H1 (cell line): ENCODE measurements at regions not wholly inside any gene's neighbourhood (a gene's known extent, or its start where the extent isn't known, plus 50 kb on each side); places are given as distances from the start of the nearest gene placed in this dataset.

Source experiments
- BRCA1 ChIP-seq: IDR thresholded peaks from 2 replicates; pipeline ENCODE4 v1.6.1; 2012; ENCODE audit warnings: low read depth, low read length, improper control_type of control experiment
- CTBP2 ChIP-seq: IDR thresholded peaks from 2 replicates; pipeline ENCODE4 v1.7.0; 2011; ENCODE audit warnings: borderline replicate concordance, mild to moderate bottlenecking, moderate library complexity, mixed read lengths, low read length; ENCODE audit not compliant: insufficient read depth, insufficient read length
- GABPA ChIP-seq: IDR thresholded peaks from 2 replicates; pipeline ENCODE4 v1.6.1; 2011; ENCODE audit warnings: mild to moderate bottlenecking, low read length, moderate library complexity, borderline replicate concordance; ENCODE audit not compliant: insufficient read depth
- NRF1 ChIP-seq: IDR thresholded peaks from 2 replicates; pipeline ENCODE4 v1.6.1; 2011; ENCODE audit warnings: mild to moderate bottlenecking, low read depth, low read length, improper control_type of control experiment
- RAD21 ChIP-seq, 2 experiments: IDR thresholded peaks in 1 of 2; conservative IDR thresholded peaks in 1 of 2; 2 replicates each; pipeline ENCODE4 v1.6.1; 2011; ENCODE audit warnings: low read depth in 2 of 2, low read length in 2 of 2, improper control_type of control experiment in 1 of 2, inconsistent platforms in 1 of 2, mild to moderate bottlenecking in 1 of 2, moderate library complexity in 1 of 2
- RXRA ChIP-seq: IDR thresholded peaks from 2 replicates; pipeline ENCODE4 v1.6.1; 2011; ENCODE audit warnings: low read depth, mild to moderate bottlenecking, low read length, moderate library complexity; ENCODE audit not compliant: insufficient read depth
- SIX5 ChIP-seq: IDR thresholded peaks from 2 replicates; pipeline ENCODE4 v1.6.1; 2011; ENCODE audit warnings: mild to moderate bottlenecking, low read depth, low read length
- SP1 ChIP-seq: IDR thresholded peaks from 2 replicates; pipeline ENCODE4 v1.6.1; 2011; ENCODE audit warnings: low read depth, low read length
- TAF1 ChIP-seq: IDR thresholded peaks from 2 replicates; pipeline ENCODE4 v1.6.1; 2011; ENCODE audit warnings: mild to moderate bottlenecking, low read depth, low read length
- TF ChIP-seq, protein P1 (sequence below): fragments of 300-600 bp; sonication (generic); IDR thresholded peaks from 2 replicates; pipeline ENCODE4 v1.7.1; 2012; ENCODE audit warnings: low read length, moderate library complexity, mild to moderate bottlenecking, inconsistent platforms; ENCODE audit not compliant: insufficient replicate concordance
- TF ChIP-seq, protein P2 (sequence below): IDR thresholded peaks from 2 replicates; pipeline ENCODE4 v1.6.1; 2012; ENCODE audit warnings: inconsistent platforms

DNA sequence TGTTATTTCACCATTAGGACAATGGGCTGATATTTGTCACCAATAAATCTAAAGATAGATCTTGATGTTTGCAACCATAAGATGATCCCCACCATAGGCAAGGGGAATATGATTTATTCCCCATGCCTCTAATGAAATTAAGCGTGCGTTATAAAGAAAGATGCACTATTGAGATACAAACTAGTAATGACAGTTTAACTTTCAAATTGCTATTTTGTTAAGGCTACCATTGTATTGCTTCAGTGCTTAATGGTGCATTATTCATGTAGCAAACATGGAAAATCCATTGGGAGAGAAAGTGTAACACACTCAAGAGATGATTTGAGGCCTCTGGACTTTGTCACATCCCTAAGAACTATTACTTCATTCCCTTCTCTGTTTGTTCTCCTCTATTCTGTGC lies 108.9 kb upstream of the TRABD2B start (continued):
- TF ChIP-seq, protein P1, sequence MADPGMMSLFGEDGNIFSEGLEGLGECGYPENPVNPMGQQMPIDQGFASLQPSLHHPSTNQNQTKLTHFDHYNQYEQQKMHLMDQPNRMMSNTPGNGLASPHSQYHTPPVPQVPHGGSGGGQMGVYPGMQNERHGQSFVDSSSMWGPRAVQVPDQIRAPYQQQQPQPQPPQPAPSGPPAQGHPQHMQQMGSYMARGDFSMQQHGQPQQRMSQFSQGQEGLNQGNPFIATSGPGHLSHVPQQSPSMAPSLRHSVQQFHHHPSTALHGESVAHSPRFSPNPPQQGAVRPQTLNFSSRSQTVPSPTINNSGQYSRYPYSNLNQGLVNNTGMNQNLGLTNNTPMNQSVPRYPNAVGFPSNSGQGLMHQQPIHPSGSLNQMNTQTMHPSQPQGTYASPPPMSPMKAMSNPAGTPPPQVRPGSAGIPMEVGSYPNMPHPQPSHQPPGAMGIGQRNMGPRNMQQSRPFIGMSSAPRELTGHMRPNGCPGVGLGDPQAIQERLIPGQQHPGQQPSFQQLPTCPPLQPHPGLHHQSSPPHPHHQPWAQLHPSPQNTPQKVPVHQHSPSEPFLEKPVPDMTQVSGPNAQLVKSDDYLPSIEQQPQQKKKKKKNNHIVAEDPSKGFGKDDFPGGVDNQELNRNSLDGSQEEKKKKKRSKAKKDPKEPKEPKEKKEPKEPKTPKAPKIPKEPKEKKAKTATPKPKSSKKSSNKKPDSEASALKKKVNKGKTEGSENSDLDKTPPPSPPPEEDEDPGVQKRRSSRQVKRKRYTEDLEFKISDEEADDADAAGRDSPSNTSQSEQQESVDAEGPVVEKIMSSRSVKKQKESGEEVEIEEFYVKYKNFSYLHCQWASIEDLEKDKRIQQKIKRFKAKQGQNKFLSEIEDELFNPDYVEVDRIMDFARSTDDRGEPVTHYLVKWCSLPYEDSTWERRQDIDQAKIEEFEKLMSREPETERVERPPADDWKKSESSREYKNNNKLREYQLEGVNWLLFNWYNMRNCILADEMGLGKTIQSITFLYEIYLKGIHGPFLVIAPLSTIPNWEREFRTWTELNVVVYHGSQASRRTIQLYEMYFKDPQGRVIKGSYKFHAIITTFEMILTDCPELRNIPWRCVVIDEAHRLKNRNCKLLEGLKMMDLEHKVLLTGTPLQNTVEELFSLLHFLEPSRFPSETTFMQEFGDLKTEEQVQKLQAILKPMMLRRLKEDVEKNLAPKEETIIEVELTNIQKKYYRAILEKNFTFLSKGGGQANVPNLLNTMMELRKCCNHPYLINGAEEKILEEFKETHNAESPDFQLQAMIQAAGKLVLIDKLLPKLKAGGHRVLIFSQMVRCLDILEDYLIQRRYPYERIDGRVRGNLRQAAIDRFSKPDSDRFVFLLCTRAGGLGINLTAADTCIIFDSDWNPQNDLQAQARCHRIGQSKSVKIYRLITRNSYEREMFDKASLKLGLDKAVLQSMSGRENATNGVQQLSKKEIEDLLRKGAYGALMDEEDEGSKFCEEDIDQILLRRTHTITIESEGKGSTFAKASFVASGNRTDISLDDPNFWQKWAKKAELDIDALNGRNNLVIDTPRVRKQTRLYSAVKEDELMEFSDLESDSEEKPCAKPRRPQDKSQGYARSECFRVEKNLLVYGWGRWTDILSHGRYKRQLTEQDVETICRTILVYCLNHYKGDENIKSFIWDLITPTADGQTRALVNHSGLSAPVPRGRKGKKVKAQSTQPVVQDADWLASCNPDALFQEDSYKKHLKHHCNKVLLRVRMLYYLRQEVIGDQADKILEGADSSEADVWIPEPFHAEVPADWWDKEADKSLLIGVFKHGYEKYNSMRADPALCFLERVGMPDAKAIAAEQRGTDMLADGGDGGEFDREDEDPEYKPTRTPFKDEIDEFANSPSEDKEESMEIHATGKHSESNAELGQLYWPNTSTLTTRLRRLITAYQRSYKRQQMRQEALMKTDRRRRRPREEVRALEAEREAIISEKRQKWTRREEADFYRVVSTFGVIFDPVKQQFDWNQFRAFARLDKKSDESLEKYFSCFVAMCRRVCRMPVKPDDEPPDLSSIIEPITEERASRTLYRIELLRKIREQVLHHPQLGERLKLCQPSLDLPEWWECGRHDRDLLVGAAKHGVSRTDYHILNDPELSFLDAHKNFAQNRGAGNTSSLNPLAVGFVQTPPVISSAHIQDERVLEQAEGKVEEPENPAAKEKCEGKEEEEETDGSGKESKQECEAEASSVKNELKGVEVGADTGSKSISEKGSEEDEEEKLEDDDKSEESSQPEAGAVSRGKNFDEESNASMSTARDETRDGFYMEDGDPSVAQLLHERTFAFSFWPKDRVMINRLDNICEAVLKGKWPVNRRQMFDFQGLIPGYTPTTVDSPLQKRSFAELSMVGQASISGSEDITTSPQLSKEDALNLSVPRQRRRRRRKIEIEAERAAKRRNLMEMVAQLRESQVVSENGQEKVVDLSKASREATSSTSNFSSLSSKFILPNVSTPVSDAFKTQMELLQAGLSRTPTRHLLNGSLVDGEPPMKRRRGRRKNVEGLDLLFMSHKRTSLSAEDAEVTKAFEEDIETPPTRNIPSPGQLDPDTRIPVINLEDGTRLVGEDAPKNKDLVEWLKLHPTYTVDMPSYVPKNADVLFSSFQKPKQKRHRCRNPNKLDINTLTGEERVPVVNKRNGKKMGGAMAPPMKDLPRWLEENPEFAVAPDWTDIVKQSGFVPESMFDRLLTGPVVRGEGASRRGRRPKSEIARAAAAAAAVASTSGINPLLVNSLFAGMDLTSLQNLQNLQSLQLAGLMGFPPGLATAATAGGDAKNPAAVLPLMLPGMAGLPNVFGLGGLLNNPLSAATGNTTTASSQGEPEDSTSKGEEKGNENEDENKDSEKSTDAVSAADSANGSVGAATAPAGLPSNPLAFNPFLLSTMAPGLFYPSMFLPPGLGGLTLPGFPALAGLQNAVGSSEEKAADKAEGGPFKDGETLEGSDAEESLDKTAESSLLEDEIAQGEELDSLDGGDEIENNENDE: no peak
- TF ChIP-seq RXRA (no peak), NRF1 (no peak), TAF1 (no peak), RAD21 (IDR thresholded peaks at IDR 0.05 in 1 of 2, conservative IDR thresholded peaks at IDR 0.05 in 1 of 2; ENCODE audit: low read depth in 2 of 2, low read length in 2 of 2) (no peak), GABPA (no peak), SP1 (no peak), SIX5 (no peak), BRCA1 (no peak), CTBP2 (no peak)
- TF ChIP-seq, protein P2, sequence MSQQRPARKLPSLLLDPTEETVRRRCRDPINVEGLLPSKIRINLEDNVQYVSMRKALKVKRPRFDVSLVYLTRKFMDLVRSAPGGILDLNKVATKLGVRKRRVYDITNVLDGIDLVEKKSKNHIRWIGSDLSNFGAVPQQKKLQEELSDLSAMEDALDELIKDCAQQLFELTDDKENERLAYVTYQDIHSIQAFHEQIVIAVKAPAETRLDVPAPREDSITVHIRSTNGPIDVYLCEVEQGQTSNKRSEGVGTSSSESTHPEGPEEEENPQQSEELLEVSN: no peak
